H1 (cell line): ENCODE measurements at regions not wholly inside any gene's neighbourhood (a gene's known extent, or its start where the extent isn't known, plus 50 kb on each side); places are given as distances from the start of the nearest gene placed in this dataset.
A peak's percentile ranks its signal among the peaks of the same experiment; 100 is the strongest.

Experiments
- CTCF ChIA-PET: fragments of 300-600 bp; sonication (Branson Sonifier 250); formaldehyde crosslinking; loops from one replicate; lab custom pipeline; 2021; ENCODE audit not compliant: partially characterized antibody; lab: Charles Lee
- POLR2A ChIA-PET: fragments of 300-600 bp; sonication (Branson Sonifier 250); formaldehyde crosslinking; loops from one replicate; lab custom pipeline; 2021; ENCODE audit warnings: inconsistent platforms; ENCODE audit not compliant: partially characterized antibody; lab: Charles Lee
- DNase-seq, 2 experiments: peaks; one replicate each; pipeline versions ENCODE4 v3.0.0 to v3.0.0-alpha.2; 2010 to 2022; ENCODE audit warnings: low spot score in 2 of 2, low read depth in 1 of 2, mixed read lengths in 1 of 2
- FAIRE-seq: peaks from 2 replicates; lab custom pipeline; 2011; peaks lifted over from hg19 to GRCh38; lab: Jason Lieb, UNC
- H2AFZ ChIP-seq: 2 replicates; pipeline ENCODE4 v1.8.1; 2012; ENCODE audit warnings: low read length, inconsistent platforms
- H2AK5ac ChIP-seq: 2 replicates; pipeline ENCODE4 v1.6.1; 2013; ENCODE audit warnings: low read depth, low read length
- H2BK120ac ChIP-seq: replicated peaks from 2 replicates; pipeline ENCODE3; 2013; ENCODE audit warnings: low read depth, low read length, inconsistent platforms
- H2BK12ac ChIP-seq: 2 replicates; pipeline ENCODE4 v1.6.1; 2013; ENCODE audit warnings: low read depth, low read length
- H2BK15ac ChIP-seq: 2 replicates; pipeline ENCODE4 v1.6.1; 2013; ENCODE audit warnings: low read length
- H2BK20ac ChIP-seq: 2 replicates; pipeline ENCODE4 v1.6.1; 2013; ENCODE audit warnings: low read length
- H2BK5ac ChIP-seq: 2 replicates; pipeline ENCODE4 v1.6.1; 2013; ENCODE audit warnings: low read depth, low read length
- H3K14ac ChIP-seq: 2 replicates; pipeline ENCODE4 v1.6.1; 2013; ENCODE audit warnings: inconsistent platforms; ENCODE audit not compliant: insufficient read length
- H3K18ac ChIP-seq: 2 replicates; pipeline ENCODE4 v1.6.1; 2013; ENCODE audit warnings: low read length; ENCODE audit errors: extremely low read depth
- H3K23ac ChIP-seq: 2 replicates; pipeline ENCODE4 v1.6.1; 2013; ENCODE audit warnings: inconsistent platforms; ENCODE audit not compliant: insufficient read length
- H3K23me2 ChIP-seq: 2 replicates; pipeline ENCODE4 v1.6.1; 2013; ENCODE audit warnings: low read depth, low read length
- H3K27ac ChIP-seq: 2 replicates; pipeline ENCODE4 v1.6.1; 2011; ENCODE audit warnings: low read depth, low read length, inconsistent platforms
- H3K27me3 ChIP-seq, 4 experiments: replicated peaks in 1 of 4; 1 replicate in 1 of 4; 2 replicates in 3 of 4; pipeline versions ENCODE4 v1.6.1 to v1.8.1; 2011 to 2013; ENCODE audit warnings: low read length in 3 of 4, mild to moderate bottlenecking in 3 of 4, inconsistent platforms in 2 of 4, mixed read lengths in 2 of 4, moderate library complexity in 1 of 4; ENCODE audit not compliant: control insufficient read depth in 3 of 4, insufficient read depth in 3 of 4; ENCODE audit errors: extremely low read depth in 1 of 4
- H3K36me3 ChIP-seq, 4 experiments: 2 replicates each; pipeline versions ENCODE4 v1.6.1 to v1.8.1; 2011 to 2013; ENCODE audit warnings: mild to moderate bottlenecking in 4 of 4, low read length in 3 of 4, moderate library complexity in 2 of 4, control low read depth in 1 of 4, inconsistent platforms in 1 of 4; ENCODE audit not compliant: insufficient read depth in 4 of 4, control insufficient read depth in 2 of 4
- H3K4ac ChIP-seq: replicated peaks from 2 replicates; pipeline ENCODE3; 2013; ENCODE audit warnings: low read length, low read depth, mixed read lengths, inconsistent platforms; ENCODE audit not compliant: insufficient read length
- H3K4me1 ChIP-seq, 4 experiments: replicated peaks in 1 of 4; 1 replicate in 1 of 4; 2 replicates in 3 of 4; pipeline versions ENCODE4 v1.6.1 to v1.8.1; 2011 to 2013; ENCODE audit warnings: low read length in 3 of 4, inconsistent platforms in 2 of 4, mixed read lengths in 1 of 4; ENCODE audit not compliant: insufficient read depth in 4 of 4, control insufficient read depth in 3 of 4
- H3K4me2 ChIP-seq, 2 experiments: 2 replicates each; pipeline versions ENCODE4 v1.6.1 to v1.8.1; 2011 to 2013; ENCODE audit warnings: low read depth in 2 of 2, low read length in 2 of 2, control low read depth in 1 of 2, inconsistent platforms in 1 of 2, mild to moderate bottlenecking in 1 of 2; ENCODE audit not compliant: insufficient read depth in 1 of 2
- H3K4me3 ChIP-seq, 4 experiments: fragments of 200-600, 300-600 bp in 1 of 4; sonication (generic), shearing (Covaris generic), sonication (Bioruptor Twin) in 1 of 4; 2 replicates each; pipeline versions ENCODE4 v1.5.1 to v1.8.1; 2011 to 2016; ENCODE audit warnings: low read length in 4 of 4, low read depth in 3 of 4, control low read depth in 2 of 4, inconsistent platforms in 2 of 4, mild to moderate bottlenecking in 2 of 4, mixed read lengths in 1 of 4, moderate library complexity in 1 of 4; ENCODE audit not compliant: insufficient read depth in 2 of 4; ENCODE audit errors: extremely low read depth in 1 of 4
- H3K56ac ChIP-seq: replicated peaks from 2 replicates; pipeline ENCODE3; 2013; ENCODE audit warnings: low read depth, mild to moderate bottlenecking, mixed read lengths, low read length, inconsistent platforms; ENCODE audit not compliant: insufficient read length
- H3K79me1 ChIP-seq: 2 replicates; pipeline ENCODE4 v1.6.1; 2013; ENCODE audit warnings: low read depth, low read length, control low read depth
- H3K79me2 ChIP-seq, 2 experiments: 2 replicates each; pipeline versions ENCODE4 v1.6.1 to v1.8.1; 2012 to 2013; ENCODE audit warnings: low read length in 2 of 2, mild to moderate bottlenecking in 2 of 2, inconsistent platforms in 1 of 2; ENCODE audit not compliant: insufficient read depth in 2 of 2, control insufficient read depth in 1 of 2
- H3K9ac ChIP-seq, 4 experiments: replicated peaks in 1 of 4; 1 replicate in 1 of 4; 2 replicates in 3 of 4; pipeline versions ENCODE4 v1.6.1 to v1.8.1; 2011 to 2013; ENCODE audit warnings: low read depth in 3 of 4, low read length in 3 of 4, control low read depth in 2 of 4, mild to moderate bottlenecking in 2 of 4, moderate library complexity in 2 of 4, inconsistent platforms in 1 of 4; ENCODE audit errors: extremely low read depth in 1 of 4
- H3K9me3 ChIP-seq, 2 experiments: 2 replicates each; pipeline versions ENCODE4 v1.6.1 to v1.8.1; 2012 to 2013; ENCODE audit warnings: mild to moderate bottlenecking in 2 of 2, moderate library complexity in 2 of 2, control low read depth in 1 of 2, inconsistent platforms in 1 of 2, low read depth in 1 of 2, low read length in 1 of 2, mixed read lengths in 1 of 2; ENCODE audit not compliant: insufficient read depth in 2 of 2
- H4K20me1 ChIP-seq, 2 experiments: replicated peaks in 1 of 2; 2 replicates each; pipeline versions ENCODE3 to v1.8.1; 2011 to 2013; ENCODE audit warnings: inconsistent platforms in 2 of 2, low read length in 2 of 2, mild to moderate bottlenecking in 1 of 2; ENCODE audit not compliant: insufficient read depth in 2 of 2, control insufficient read depth in 1 of 2
- H4K5ac ChIP-seq: 2 replicates; pipeline ENCODE4 v1.6.1; 2013; ENCODE audit warnings: low read length, low read depth, mixed read lengths, inconsistent platforms; ENCODE audit not compliant: insufficient read length
- H4K8ac ChIP-seq: 2 replicates; pipeline ENCODE4 v1.8.0; 2013; ENCODE audit warnings: mild to moderate bottlenecking, moderate library complexity, low read length, inconsistent platforms; ENCODE audit not compliant: insufficient read depth; ENCODE audit errors: extremely low read depth
- H4K91ac ChIP-seq: replicated peaks from 2 replicates; pipeline ENCODE3; 2013; ENCODE audit warnings: low read length, mixed read lengths, inconsistent platforms; ENCODE audit not compliant: insufficient read length
- ATF2 ChIP-seq: IDR thresholded peaks from 2 replicates; pipeline ENCODE4 v1.6.1; 2012; ENCODE audit warnings: low read length, inconsistent platforms
- CHD1 ChIP-seq: IDR thresholded peaks from 2 replicates; pipeline ENCODE4 v1.6.1; 2012; ENCODE audit warnings: low read depth, low read length, improper control_type of control experiment
- CREB1 ChIP-seq: IDR thresholded peaks from 2 replicates; pipeline ENCODE4 v1.6.1; 2012; ENCODE audit warnings: inconsistent platforms
- CTCF ChIP-seq, 3 experiments: IDR thresholded peaks; 1 replicate in 2 of 3; 2 replicates in 1 of 3; pipeline versions ENCODE4 v1.5.1 to v1.6.1; 2011; ENCODE audit warnings: low read length in 3 of 3, mild to moderate bottlenecking in 3 of 3, inconsistent platforms in 2 of 3, low read depth in 1 of 3, moderate library complexity in 1 of 3; ENCODE audit not compliant: insufficient read depth in 1 of 3; ENCODE audit errors: control extremely low read depth in 1 of 3
- MAFK ChIP-seq: IDR thresholded peaks from 2 replicates; pipeline ENCODE4 v1.6.1; 2012; ENCODE audit warnings: low read depth, mild to moderate bottlenecking, improper control_type of control experiment, low read length
- RAD21 ChIP-seq, 2 experiments: IDR thresholded peaks in 1 of 2; conservative IDR thresholded peaks in 1 of 2; 2 replicates each; pipeline ENCODE4 v1.6.1; 2011; ENCODE audit warnings: low read depth in 2 of 2, low read length in 2 of 2, improper control_type of control experiment in 1 of 2, inconsistent platforms in 1 of 2, mild to moderate bottlenecking in 1 of 2, moderate library complexity in 1 of 2
- RNF2 ChIP-seq: fragments of 200-900, 300-1000 bp; sonication (generic); IDR thresholded peaks from 2 replicates; pipeline ENCODE4 v1.7.1; 2016; ENCODE audit warnings: borderline replicate concordance, low read depth, mild to moderate bottlenecking, antibody characterized with exemption, low read length; ENCODE audit not compliant: poor library complexity, severe bottlenecking; ENCODE audit errors: missing control alignments
- TEAD4 ChIP-seq: IDR thresholded peaks from 2 replicates; pipeline ENCODE4 v1.6.1; 2012; ENCODE audit warnings: low read depth, low read length, inconsistent platforms, mixed read lengths
- whole genome bisulfite sequencing, 2 experiments: shearing (Covaris generic) in 1 of 2; methylation state at CpG; one replicate each; pipeline versions ENCODE4 v1.1.6 to v1.1.7; 2013 to 2015; ENCODE audit warnings: low lambda C conversion rate in 2 of 2, mixed read lengths in 2 of 2, inconsistent platforms in 1 of 2, low coverage in 1 of 2, missing lambda C conversion rate in 1 of 2; ENCODE audit not compliant: insufficient replicate concordance in 2 of 2, insufficient coverage in 1 of 2, insufficient read length in 1 of 2; ENCODE audit errors: extremely low coverage in 1 of 2, missing lambda C conversion rate in 1 of 2; 5-methylcytosine and 5-hydroxymethylcytosine counted together

GRCh38 chr10:84783386-84783785 is 455.0 kb downstream of the CCSER2 start:
- peaks cover 0 to 3% (median 0%) of the 10 kb centered on the region in 4 experiments; a peak in 2 of 7 replicates for H3K4me1 ChIP-seq
- H3K36me3 ChIP-seq, result no peaks in the 10 kb centered on the region
- no peak overlapping the region for H2BK5ac ChIP-seq
- no peak overlapping the region for H3K18ac ChIP-seq
- no peak overlapping the region for H2BK20ac ChIP-seq
- no peak overlapping the region for H3K4me3 ChIP-seq
- no peak overlapping the region for H3K4ac ChIP-seq
- CTCF ChIA-PET, result interaction anchor here (0.6 to 2.3 kb wide), 19 partner anchors 9 to 534 kb away, joined by 3 to 7 read pairs (median 4); no protein-coding TSS in a partner anchor
- H2BK15ac ChIP-seq, result no peak overlapping the region
- FAIRE-seq (peak; percentile 97), DNase-seq (no peak)
- H2BK120ac ChIP-seq, result no peak overlapping the region
- peaks cover 0 to 2% of the 10 kb centered on the region in 2 experiments; a peak in 1 of 4 replicates for H3K9me3 ChIP-seq
- H3K14ac ChIP-seq, result no peak overlapping the region
- H2BK12ac ChIP-seq, result no peak overlapping the region
- H3K4me2 ChIP-seq, result no peak overlapping the region
- no peaks in the 10 kb centered on the region for H3K79me2 ChIP-seq
- no peaks in the 10 kb centered on the region for H3K79me1 ChIP-seq
- no peak overlapping the region for H3K27ac ChIP-seq
- 0% methylated on average over 1 of the region's 1 CpG; no CpG with 5 or more reads in 1 of the 2 experiments for WGBS, 2 experiments
- H4K5ac ChIP-seq, result no peak overlapping the region
- no peaks in the 10 kb centered on the region for H3K23me2 ChIP-seq
- H3K23ac ChIP-seq, result no peak overlapping the region
- H4K91ac ChIP-seq, result no peak overlapping the region
- H2AK5ac ChIP-seq, result no peak overlapping the region
- H4K8ac ChIP-seq, result no peak overlapping the region
- H4K20me1 ChIP-seq, result no peaks in the 10 kb centered on the region
- H2AFZ ChIP-seq, result peak overlapping the region; percentile 93; the same call in 1 of the 2 replicates
- POLR2A ChIA-PET, result no interaction called here
- H3K56ac ChIP-seq, result no peak overlapping the region
- H3K27me3 ChIP-seq, result no peaks in the 10 kb centered on the region
- H3K9ac ChIP-seq, result no peak overlapping the region
- TF ChIP-seq RAD21 (IDR thresholded peaks at IDR 0.05 in 1 of 2, conservative IDR thresholded peaks at IDR 0.05 in 1 of 2; ENCODE audit: low read depth in 2 of 2, low read length in 2 of 2), result peak; percentile 88 to 91
- TF ChIP-seq TEAD4, result 0 out of 2 replicates have a peak, but pooled peaks have one; percentile 35
- peak; percentile 45 to 85 (median 79) for TF ChIP-seq CTCF (IDR thresholded peaks at IDR 0.05; ENCODE audit: control extremely low read depth in 1 of 3, insufficient read depth in 1 of 3, low read depth in 1 of 3, low read length in 3 of 3)
- no peak for TF ChIP-seq MAFK
- TF ChIP-seq RNF2, result no peak
- no peak for TF ChIP-seq ATF2
- no peak for TF ChIP-seq CHD1
- no peak for TF ChIP-seq CREB1
